ENCODE measurements at regions not wholly inside any gene's neighbourhood (a gene's known extent, or its start where the extent isn't known, plus 50 kb on each side); places are given as distances from the start of the nearest gene placed in this dataset.
"Not testable (repeated sequence)": the region's sequence is repeated elsewhere in the genome, so short reads cannot be mapped to it uniquely, and the experiment has no call there.

- Histone ChIP-seq H3K9me3 (ENCODE audit: control insufficient read depth in 5 of 5, low read length in 5 of 5) (no peaks in the 10 kb centered on the region), H3K36me3 (ENCODE audit: control insufficient read depth in 5 of 5, insufficient read depth in 5 of 5, low read length in 5 of 5) (no peaks in the 10 kb centered on the region), H3K4me3 (ENCODE audit: low read depth in 1 of 5, low read length in 5 of 5) (no peak overlapping the region), H3K4me1 (ENCODE audit: control insufficient read depth in 5 of 5, insufficient read depth in 5 of 5, low read length in 5 of 5) (no peaks in the 10 kb centered on the region), H3K27ac (ENCODE audit: low read depth, low read length) (no peak overlapping the region), H3K9ac (ENCODE audit: low read length in 5 of 5) (no peak overlapping the region), H3K27me3 (ENCODE audit: control insufficient read depth in 5 of 5, insufficient read depth in 4 of 5, low read length in 5 of 5) (no peaks in the 10 kb centered on the region)
Measured at GRCh38 chr1:166594646-166595045, 244.6 kb upstream of the POGK start.

GRCh38 chr1:166597516-166597915 lies 241.8 kb upstream of the POGK start:
- no peak overlapping the region for H3K27ac ChIP-seq (ENCODE audit: low read depth, low read length)
- no peak overlapping the region for H3K4me3 ChIP-seq (ENCODE audit: low read depth in 1 of 5, low read length in 5 of 5)
- H3K9ac ChIP-seq (ENCODE audit: low read length in 5 of 5), result no peak overlapping the region
- H3K9me3 ChIP-seq (ENCODE audit: control insufficient read depth in 5 of 5, low read length in 5 of 5), result no peaks in the 10 kb centered on the region
- H3K27me3 ChIP-seq (ENCODE audit: control insufficient read depth in 5 of 5, insufficient read depth in 4 of 5, low read length in 5 of 5), result no peaks in the 10 kb centered on the region
- no peaks in the 10 kb centered on the region for H3K4me1 ChIP-seq (ENCODE audit: control insufficient read depth in 5 of 5, insufficient read depth in 5 of 5, low read length in 5 of 5)
- H3K36me3 ChIP-seq (ENCODE audit: control insufficient read depth in 5 of 5, insufficient read depth in 5 of 5, low read length in 5 of 5), result no peaks in the 10 kb centered on the region

- no peaks in the 10 kb centered on the region for H3K27me3 ChIP-seq (ENCODE audit: control insufficient read depth in 5 of 5, insufficient read depth in 4 of 5, low read length in 5 of 5)
- no peaks in the 10 kb centered on the region for H3K9me3 ChIP-seq (ENCODE audit: control insufficient read depth in 5 of 5, low read length in 5 of 5)
- no peak overlapping the region for H3K27ac ChIP-seq (ENCODE audit: low read depth, low read length)
- H3K36me3 ChIP-seq (ENCODE audit: control insufficient read depth in 5 of 5, insufficient read depth in 5 of 5, low read length in 5 of 5), result no peaks in the 10 kb centered on the region
- H3K4me1 ChIP-seq (ENCODE audit: control insufficient read depth in 5 of 5, insufficient read depth in 5 of 5, low read length in 5 of 5), result no peaks in the 10 kb centered on the region
- H3K4me3 ChIP-seq (ENCODE audit: low read depth in 1 of 5, low read length in 5 of 5), result no peak overlapping the region
- no peak overlapping the region for H3K9ac ChIP-seq (ENCODE audit: low read length in 5 of 5)
Measured at GRCh38 chr1:166600574-166600973, 238.7 kb upstream of the POGK start.

- H3K9me3 ChIP-seq (ENCODE audit: control insufficient read depth in 5 of 5, low read length in 5 of 5), result no peaks in the 10 kb centered on the region
- H3K27ac ChIP-seq (ENCODE audit: low read depth, low read length), result no peak overlapping the region
- H3K4me1 ChIP-seq (ENCODE audit: control insufficient read depth in 5 of 5, insufficient read depth in 5 of 5, low read length in 5 of 5), result no peaks in the 10 kb centered on the region
- H3K9ac ChIP-seq (ENCODE audit: low read length in 5 of 5), result no peak overlapping the region
- H3K4me3 ChIP-seq (ENCODE audit: low read depth in 1 of 5, low read length in 5 of 5), result no peak overlapping the region
- H3K36me3 ChIP-seq (ENCODE audit: control insufficient read depth in 5 of 5, insufficient read depth in 5 of 5, low read length in 5 of 5), result no peaks in the 10 kb centered on the region
- no peaks in the 10 kb centered on the region for H3K27me3 ChIP-seq (ENCODE audit: control insufficient read depth in 5 of 5, insufficient read depth in 4 of 5, low read length in 5 of 5)
Measured at GRCh38 chr1:166601650-166602278, 237.5 kb upstream of the POGK start.

GRCh38 chr1:166602801-166603200 lies 236.5 kb upstream of the POGK start:
- not testable (repeated sequence) for H3K27me3 ChIP-seq (ENCODE audit: control insufficient read depth in 5 of 5, insufficient read depth in 4 of 5, low read length in 5 of 5); H3K9ac ChIP-seq (ENCODE audit: low read length in 5 of 5); H3K36me3 ChIP-seq (ENCODE audit: control insufficient read depth in 5 of 5, insufficient read depth in 5 of 5, low read length in 5 of 5); H3K4me1 ChIP-seq (ENCODE audit: control insufficient read depth in 5 of 5, insufficient read depth in 5 of 5, low read length in 5 of 5); H3K9me3 ChIP-seq (ENCODE audit: control insufficient read depth in 5 of 5, low read length in 5 of 5); H3K4me3 ChIP-seq (ENCODE audit: low read depth in 1 of 5, low read length in 5 of 5); H3K27ac ChIP-seq (ENCODE audit: low read depth, low read length)

GRCh38 chr1:166603296-166603695 lies 236.0 kb upstream of the POGK start:
- no peak overlapping the region for H3K9ac ChIP-seq (ENCODE audit: low read length in 5 of 5)
- H3K27ac ChIP-seq (ENCODE audit: low read depth, low read length), result no peak overlapping the region
- no peaks in the 10 kb centered on the region for H3K27me3 ChIP-seq (ENCODE audit: control insufficient read depth in 5 of 5, insufficient read depth in 4 of 5, low read length in 5 of 5)

GRCh38 chr1:166605137-166605536 lies 234.1 kb upstream of the POGK start:
- Histone ChIP-seq H3K27me3 (ENCODE audit: control insufficient read depth in 5 of 5, insufficient read depth in 4 of 5, low read length in 5 of 5) (no peaks in the 10 kb centered on the region), H3K4me3 (ENCODE audit: low read depth in 1 of 5, low read length in 5 of 5) (no peak overlapping the region), H3K9ac (ENCODE audit: low read length in 5 of 5) (no peak overlapping the region), H3K4me1 (ENCODE audit: control insufficient read depth in 5 of 5, insufficient read depth in 5 of 5, low read length in 5 of 5) (no peaks in the 10 kb centered on the region), H3K27ac (ENCODE audit: low read depth, low read length) (no peak overlapping the region), H3K36me3 (ENCODE audit: control insufficient read depth in 5 of 5, insufficient read depth in 5 of 5, low read length in 5 of 5) (no peaks in the 10 kb centered on the region), H3K9me3 (ENCODE audit: control insufficient read depth in 5 of 5, low read length in 5 of 5) (no peaks in the 10 kb centered on the region)

More at GRCh38 chr1:166603296-166603695, 236.0 kb upstream of the POGK start:
- Histone ChIP-seq H3K9me3 (ENCODE audit: control insufficient read depth in 5 of 5, low read length in 5 of 5) (no peaks in the 10 kb centered on the region), H3K4me3 (ENCODE audit: low read depth in 1 of 5, low read length in 5 of 5) (no peak overlapping the region), H3K4me1 (ENCODE audit: control insufficient read depth in 5 of 5, insufficient read depth in 5 of 5, low read length in 5 of 5) (no peaks in the 10 kb centered on the region), H3K36me3 (ENCODE audit: control insufficient read depth in 5 of 5, insufficient read depth in 5 of 5, low read length in 5 of 5) (no peaks in the 10 kb centered on the region)

- Histone ChIP-seq H3K9ac (ENCODE audit: low read length in 5 of 5) (no peak overlapping the region), H3K4me1 (ENCODE audit: control insufficient read depth in 5 of 5, insufficient read depth in 5 of 5, low read length in 5 of 5) (no peaks in the 10 kb centered on the region), H3K4me3 (ENCODE audit: low read depth in 1 of 5, low read length in 5 of 5) (no peak overlapping the region), H3K9me3 (ENCODE audit: control insufficient read depth in 5 of 5, low read length in 5 of 5) (no peaks in the 10 kb centered on the region), H3K36me3 (ENCODE audit: control insufficient read depth in 5 of 5, insufficient read depth in 5 of 5, low read length in 5 of 5) (no peaks in the 10 kb centered on the region), H3K27ac (ENCODE audit: low read depth, low read length) (no peak overlapping the region), H3K27me3 (ENCODE audit: control insufficient read depth in 5 of 5, insufficient read depth in 4 of 5, low read length in 5 of 5) (no peaks in the 10 kb centered on the region)
Measured at GRCh38 chr1:166612886-166613285, 226.4 kb upstream of the POGK start.

- Histone ChIP-seq H3K27me3 (ENCODE audit: control insufficient read depth in 5 of 5, insufficient read depth in 4 of 5, low read length in 5 of 5) (peaks cover 0 to 2% (median 0%) of the 10 kb centered on the region in 5 donors), H3K4me1 (ENCODE audit: control insufficient read depth in 5 of 5, insufficient read depth in 5 of 5, low read length in 5 of 5) (no peaks in the 10 kb centered on the region), H3K4me3 (ENCODE audit: low read depth in 1 of 5, low read length in 5 of 5) (no peak overlapping the region), H3K9me3 (ENCODE audit: control insufficient read depth in 5 of 5, low read length in 5 of 5) (no peaks in the 10 kb centered on the region), H3K36me3 (ENCODE audit: control insufficient read depth in 5 of 5, insufficient read depth in 5 of 5, low read length in 5 of 5) (no peaks in the 10 kb centered on the region), H3K27ac (ENCODE audit: low read depth, low read length) (no peak overlapping the region), H3K9ac (ENCODE audit: low read length in 5 of 5) (no peak overlapping the region)
Measured at GRCh38 chr1:166616206-166616605, 223.1 kb upstream of the POGK start.

GRCh38 chr1:166626711-166627110 lies 212.6 kb upstream of the POGK start:
- Histone ChIP-seq H3K9me3 (ENCODE audit: control insufficient read depth in 5 of 5, low read length in 5 of 5) (no peaks in the 10 kb centered on the region), H3K27me3 (ENCODE audit: control insufficient read depth in 5 of 5, insufficient read depth in 4 of 5, low read length in 5 of 5) (no peaks in the 10 kb centered on the region), H3K9ac (ENCODE audit: low read length in 5 of 5) (no peak overlapping the region), H3K4me3 (ENCODE audit: low read depth in 1 of 5, low read length in 5 of 5) (no peak overlapping the region), H3K4me1 (ENCODE audit: control insufficient read depth in 5 of 5, insufficient read depth in 5 of 5, low read length in 5 of 5) (no peaks in the 10 kb centered on the region), H3K36me3 (ENCODE audit: control insufficient read depth in 5 of 5, insufficient read depth in 5 of 5, low read length in 5 of 5) (no peaks in the 10 kb centered on the region), H3K27ac (ENCODE audit: low read depth, low read length) (no peak overlapping the region)

- Histone ChIP-seq H3K27ac (ENCODE audit: low read depth, low read length) (no peak overlapping the region), H3K4me1 (ENCODE audit: control insufficient read depth in 5 of 5, insufficient read depth in 5 of 5, low read length in 5 of 5) (no peaks in the 10 kb centered on the region), H3K4me3 (ENCODE audit: low read depth in 1 of 5, low read length in 5 of 5) (no peak overlapping the region), H3K36me3 (ENCODE audit: control insufficient read depth in 5 of 5, insufficient read depth in 5 of 5, low read length in 5 of 5) (no peaks in the 10 kb centered on the region), H3K9me3 (ENCODE audit: control insufficient read depth in 5 of 5, low read length in 5 of 5) (no peaks in the 10 kb centered on the region), H3K9ac (ENCODE audit: low read length in 5 of 5) (no peak overlapping the region), H3K27me3 (ENCODE audit: control insufficient read depth in 5 of 5, insufficient read depth in 4 of 5, low read length in 5 of 5) (no peaks in the 10 kb centered on the region)
Measured at GRCh38 chr1:166627558-166627957, 211.7 kb upstream of the POGK start.
